NCI-H82 treated with DMSO at 0.1 percent for 48 hours (cell line): ENCODE measurements at regions not wholly inside any gene's neighbourhood (a gene's known extent, or its start where the extent isn't known, plus 50 kb on each side); places are given as distances from the start of the nearest gene placed in this dataset.

ENCODE experiments used
- DNase-seq: peaks from one replicate; lab custom pipeline; 2025; ENCODE audit not compliant: unreplicated experiment; lab: John Stamatoyannopoulos, UW

- DNase-seq, result no peak
These were observed 373.3 kb upstream of the DIAPH2 start for GRCh38 chrX:96311366-96311765.

- no peak for DNase-seq
These were observed 369.7 kb upstream of the DIAPH2 start for GRCh38 chrX:96314985-96315384.

GRCh38 chrX:96361844-96362243 lies 322.8 kb upstream of the DIAPH2 start:
- DNase-seq, result no peak

- DNase-seq, result peak; percentile 45
These were observed 312.2 kb upstream of the DIAPH2 start for GRCh38 chrX:96372313-96373046.

GRCh38 chrX:96373047-96373355 lies 311.6 kb upstream of the DIAPH2 start:
- DNase-seq, result no peak

GRCh38 chrX:96376266-96376665 lies 308.4 kb upstream of the DIAPH2 start:
- DNase-seq, result no peak

GRCh38 chrX:96379951-96380350 lies 304.7 kb upstream of the DIAPH2 start:
- no peak for DNase-seq

- no peak for DNase-seq
These were observed 302.6 kb upstream of the DIAPH2 start for GRCh38 chrX:96382018-96382417.

GRCh38 chrX:96383428-96383827 lies 301.2 kb upstream of the DIAPH2 start:
- no peak for DNase-seq

GRCh38 chrX:96386325-96386724 lies 298.3 kb upstream of the DIAPH2 start:
- no peak for DNase-seq

- DNase-seq, result no peak
These were observed 297.7 kb upstream of the DIAPH2 start for GRCh38 chrX:96386981-96387380.

GRCh38 chrX:96387801-96388200 lies 296.8 kb upstream of the DIAPH2 start:
- no peak for DNase-seq

GRCh38 chrX:96389281-96390047 lies 295.2 kb upstream of the DIAPH2 start:
- DNase-seq, result no peak

GRCh38 chrX:96394598-96394997 lies 290.0 kb upstream of the DIAPH2 start:
- DNase-seq, result no peak

GRCh38 chrX:96403446-96403845 lies 281.2 kb upstream of the DIAPH2 start:
- no peak for DNase-seq

GRCh38 chrX:96405842-96406241 lies 278.8 kb upstream of the DIAPH2 start:
- DNase-seq, result no peak

GRCh38 chrX:96407072-96407471 lies 277.6 kb upstream of the DIAPH2 start:
- DNase-seq, result no peak

GRCh38 chrX:96407501-96407900 lies 277.1 kb upstream of the DIAPH2 start:
- no peak for DNase-seq

GRCh38 chrX:96407981-96408380 lies 276.7 kb upstream of the DIAPH2 start:
- no peak for DNase-seq

- no peak for DNase-seq
These were observed 273.7 kb upstream of the DIAPH2 start for GRCh38 chrX:96410927-96411326.

- no peak for DNase-seq
These were observed 266.9 kb upstream of the DIAPH2 start for GRCh38 chrX:96417695-96418094.

GRCh38 chrX:96424007-96424406 lies 260.6 kb upstream of the DIAPH2 start:
- DNase-seq, result no peak

- DNase-seq, result no peak
These were observed 259.4 kb upstream of the DIAPH2 start for GRCh38 chrX:96425200-96425599.
